CD8-positive, alpha-beta memory T cell (primary cell): ENCODE measurements at regions not wholly inside any gene's neighbourhood (a gene's known extent, or its start where the extent isn't known, plus 50 kb on each side); places are given as distances from the start of the nearest gene placed in this dataset.

Experiments
- CTCF ChIA-PET: fragments of 350-600 bp; sonication (Branson Sonifier 250); formaldehyde crosslinking; loops from one replicate; lab custom pipeline; 2021; ENCODE audit warnings: antibody characterized with exemption; lab: Charles Lee
- POLR2A ChIA-PET: fragments of 350-600 bp; sonication (Branson Sonifier 250); formaldehyde crosslinking; loops from one replicate; lab custom pipeline; 2021; ENCODE audit warnings: antibody characterized with exemption; lab: Charles Lee
- DNase-seq, 5 donors: peaks; one replicate each; pipeline versions ENCODE4 v3.0.0 to v3.0.0-alpha.2; 2020 to 2022; ENCODE audit warnings: mixed read lengths in 1 of 5
- H3K27ac ChIP-seq: one replicate; pipeline ENCODE4 v1.7.0; 2013; ENCODE audit warnings: low read depth, mild to moderate bottlenecking, low read length, moderate library complexity
- H3K27me3 ChIP-seq: 2 replicates; pipeline ENCODE4 v1.7.0; 2013; ENCODE audit warnings: low read length, mild to moderate bottlenecking; ENCODE audit not compliant: insufficient read depth, poor library complexity, severe bottlenecking
- H3K36me3 ChIP-seq: 2 replicates; pipeline ENCODE4 v1.7.0; 2013; ENCODE audit warnings: mild to moderate bottlenecking, low read length, moderate library complexity; ENCODE audit not compliant: insufficient read depth
- H3K4me1 ChIP-seq: 2 replicates; pipeline ENCODE4 v1.7.0; 2013; ENCODE audit warnings: mild to moderate bottlenecking, low read length, moderate library complexity; ENCODE audit not compliant: insufficient read depth
- H3K4me3 ChIP-seq: 2 replicates; pipeline ENCODE4 v1.7.0; 2013; ENCODE audit warnings: mild to moderate bottlenecking, low read length
- H3K9me3 ChIP-seq: 2 replicates; pipeline ENCODE4 v1.7.0; 2013; ENCODE audit warnings: mild to moderate bottlenecking, low read length
- H3K27ac Mint-ChIP-seq, 8 donors: one replicate each; pipeline ENCODE4 v1.8.0; 2020 to 2021; ENCODE audit warnings: mixed read lengths in 8 of 8, mild to moderate bottlenecking in 6 of 8, inconsistent platforms in 3 of 8, moderate library complexity in 3 of 8
- H3K27me3 Mint-ChIP-seq, 2 donors: one replicate each; pipeline ENCODE4 v1.8.0; 2020 to 2021; ENCODE audit warnings: mixed read lengths in 2 of 2, mild to moderate bottlenecking in 1 of 2, moderate library complexity in 1 of 2
- H3K36me3 Mint-ChIP-seq, 3 donors: one replicate each; pipeline ENCODE4 v1.8.0; 2020 to 2021; ENCODE audit warnings: mixed read lengths in 3 of 3, inconsistent platforms in 1 of 3, mild to moderate bottlenecking in 1 of 3
- H3K4me1 Mint-ChIP-seq, 3 donors: one replicate each; pipeline ENCODE4 v1.8.0; 2020 to 2021; ENCODE audit warnings: mixed read lengths in 3 of 3, inconsistent platforms in 1 of 3, mild to moderate bottlenecking in 1 of 3
- H3K4me3 Mint-ChIP-seq, 7 donors: one replicate each; pipeline ENCODE4 v1.8.0; 2020 to 2021; ENCODE audit warnings: mixed read lengths in 7 of 7, mild to moderate bottlenecking in 6 of 7, moderate library complexity in 4 of 7, inconsistent platforms in 2 of 7
- H3K9me3 Mint-ChIP-seq, 5 donors: one replicate each; pipeline ENCODE4 v1.8.0; 2020 to 2022; ENCODE audit warnings: mixed read lengths in 5 of 5, mild to moderate bottlenecking in 3 of 5, moderate library complexity in 2 of 5, inconsistent platforms in 1 of 5

- H3K27me3 Mint-ChIP-seq, result peaks cover 0 to 1% of the 10 kb centered on the region in 2 donors
- H3K4me1 ChIP-seq, result no peaks in the 10 kb centered on the region
- no peak overlapping the region for H3K27ac ChIP-seq
- H3K27me3 ChIP-seq, result no peaks in the 10 kb centered on the region
- CTCF ChIA-PET, result no interaction called here
- POLR2A ChIA-PET, result no interaction called here
- no peak overlapping the region for H3K4me3 ChIP-seq
- no peaks in the 10 kb centered on the region for H3K36me3 Mint-ChIP-seq
- no peak overlapping the region for H3K4me3 Mint-ChIP-seq
- H3K9me3 ChIP-seq, result no peaks in the 10 kb centered on the region
- H3K9me3 Mint-ChIP-seq, result peaks cover 0 to 15% (median 4%) of the 10 kb centered on the region in 5 donors
- no peak for DNase-seq
- no peaks in the 10 kb centered on the region for H3K4me1 Mint-ChIP-seq
- H3K36me3 ChIP-seq, result no peaks in the 10 kb centered on the region
- H3K27ac Mint-ChIP-seq, result no peak overlapping the region
These were observed 810.9 kb downstream of the NR2F2 start for GRCh38 chr15:97141360-97141759.

GRCh38 chr15:97141871-97142270 is 811.4 kb downstream of the NR2F2 start:
- Mint-ChIP-seq H3K9me3 (peaks cover 0 to 15% (median 5%) of the 10 kb centered on the region in 5 donors), H3K36me3 (no peaks in the 10 kb centered on the region), H3K27ac (no peak overlapping the region), H3K4me3 (no peak overlapping the region), H3K27me3 (peaks cover 0 to 1% of the 10 kb centered on the region in 2 donors), H3K4me1 (no peaks in the 10 kb centered on the region)
- H3K4me3 ChIP-seq, result no peak overlapping the region
- H3K27ac ChIP-seq, result no peak overlapping the region
- H3K9me3 ChIP-seq, result no peaks in the 10 kb centered on the region
- no peaks in the 10 kb centered on the region for H3K4me1 ChIP-seq
- POLR2A ChIA-PET, result no interaction called here
- no peaks in the 10 kb centered on the region for H3K36me3 ChIP-seq
- no peak for DNase-seq
- CTCF ChIA-PET, result no interaction called here
- no peaks in the 10 kb centered on the region for H3K27me3 ChIP-seq

GRCh38 chr15:97143592-97144376 is 813.3 kb downstream of the NR2F2 start:
- H3K4me1 ChIP-seq, result no peaks in the 10 kb centered on the region
- no peaks in the 10 kb centered on the region for H3K4me1 Mint-ChIP-seq
- DNase-seq, result no peak
- no peak overlapping the region for H3K27ac Mint-ChIP-seq
- H3K36me3 ChIP-seq, result no peaks in the 10 kb centered on the region
- H3K27me3 ChIP-seq, result no peaks in the 10 kb centered on the region
- H3K9me3 ChIP-seq, result no peaks in the 10 kb centered on the region
- peaks cover 4 to 12% (median 7%) of the 10 kb centered on the region in 5 donors for H3K9me3 Mint-ChIP-seq
- H3K4me3 ChIP-seq, result no peak overlapping the region
- ChIA-PET CTCF (no interaction called here), POLR2A (no interaction called here)
- H3K36me3 Mint-ChIP-seq, result no peaks in the 10 kb centered on the region
- H3K4me3 Mint-ChIP-seq, result no peak overlapping the region
- H3K27ac ChIP-seq, result no peak overlapping the region
- H3K27me3 Mint-ChIP-seq, result peaks cover 0 to 1% of the 10 kb centered on the region in 2 donors

GRCh38 chr15:97144377-97144711 is 813.8 kb downstream of the NR2F2 start:
- Histone ChIP-seq H3K36me3 (no peaks in the 10 kb centered on the region), H3K27me3 (no peaks in the 10 kb centered on the region), H3K4me3 (no peak overlapping the region), H3K4me1 (no peaks in the 10 kb centered on the region), H3K27ac (no peak overlapping the region), H3K9me3 (no peaks in the 10 kb centered on the region)
- H3K36me3 Mint-ChIP-seq, result no peaks in the 10 kb centered on the region
- no peak overlapping the region for H3K27ac Mint-ChIP-seq
- CTCF ChIA-PET, result no interaction called here
- H3K9me3 Mint-ChIP-seq, result peaks cover 2 to 11% (median 7%) of the 10 kb centered on the region in 5 donors
- no peaks in the 10 kb centered on the region for H3K27me3 Mint-ChIP-seq
- POLR2A ChIA-PET, result no interaction called here
- no peak for DNase-seq
- H3K4me1 Mint-ChIP-seq, result no peaks in the 10 kb centered on the region
- no peak overlapping the region for H3K4me3 Mint-ChIP-seq

GRCh38 chr15:97146929-97147870 is 813.3 kb upstream of the ARRDC4 start:
- peaks cover 2 to 22% (median 12%) of the 10 kb centered on the region in 5 donors for H3K9me3 Mint-ChIP-seq

GRCh38 chr15:97153356-97153965 is 807.0 kb upstream of the ARRDC4 start:
- H3K4me3 Mint-ChIP-seq, result no peak overlapping the region
- Histone ChIP-seq H3K9me3 (no peaks in the 10 kb centered on the region), H3K27me3 (no peaks in the 10 kb centered on the region), H3K27ac (no peak overlapping the region), H3K36me3 (no peaks in the 10 kb centered on the region), H3K4me1 (no peaks in the 10 kb centered on the region), H3K4me3 (no peak overlapping the region)
- no peak overlapping the region for H3K27ac Mint-ChIP-seq
- ChIA-PET CTCF (no interaction called here), POLR2A (no interaction called here)
- DNase-seq, result no peak
- no peaks in the 10 kb centered on the region for H3K36me3 Mint-ChIP-seq
- peaks cover 0 to 4% of the 10 kb centered on the region in 2 donors for H3K27me3 Mint-ChIP-seq
- no peaks in the 10 kb centered on the region for H3K4me1 Mint-ChIP-seq
- H3K9me3 Mint-ChIP-seq, result peaks cover 2 to 15% (median 11%) of the 10 kb centered on the region in 5 donors

More at GRCh38 chr15:97146929-97147870, 813.3 kb upstream of the ARRDC4 start:
- H3K9me3 ChIP-seq, result no peaks in the 10 kb centered on the region
- Mint-ChIP-seq H3K27me3 (peaks cover 0 to 4% of the 10 kb centered on the region in 2 donors), H3K27ac (no peak overlapping the region), H3K4me1 (no peaks in the 10 kb centered on the region), H3K36me3 (no peaks in the 10 kb centered on the region), H3K4me3 (no peak overlapping the region)
- H3K27me3 ChIP-seq, result no peaks in the 10 kb centered on the region
- CTCF ChIA-PET, result no interaction called here
- H3K27ac ChIP-seq, result no peak overlapping the region
- H3K36me3 ChIP-seq, result no peaks in the 10 kb centered on the region
- no peaks in the 10 kb centered on the region for H3K4me1 ChIP-seq
- no peak overlapping the region for H3K4me3 ChIP-seq
- DNase-seq, result no peak
- POLR2A ChIA-PET, result no interaction called here

- Histone ChIP-seq H3K27me3 (no peaks in the 10 kb centered on the region), H3K36me3 (no peaks in the 10 kb centered on the region), H3K9me3 (no peaks in the 10 kb centered on the region), H3K4me3 (no peak overlapping the region), H3K4me1 (no peaks in the 10 kb centered on the region), H3K27ac (no peak overlapping the region)
- ChIA-PET CTCF (no interaction called here), POLR2A (no interaction called here)
- H3K9me3 Mint-ChIP-seq, result peaks cover 0 to 7% (median 4%) of the 10 kb centered on the region in 5 donors
- no peak overlapping the region for H3K4me3 Mint-ChIP-seq
- no peaks in the 10 kb centered on the region for H3K4me1 Mint-ChIP-seq
- no peak overlapping the region for H3K27ac Mint-ChIP-seq
- DNase-seq, result no peak
- peaks cover 0 to 4% of the 10 kb centered on the region in 2 donors for H3K27me3 Mint-ChIP-seq
- no peaks in the 10 kb centered on the region for H3K36me3 Mint-ChIP-seq
These were observed 803.7 kb upstream of the ARRDC4 start for GRCh38 chr15:97156739-97157265.
